HG03045 (cell line): ENCODE measurements at regions not wholly inside any gene's neighbourhood (a gene's known extent, or its start where the extent isn't known, plus 50 kb on each side); places are given as distances from the start of the nearest gene placed in this dataset.
"Not testable (repeated sequence)": the region's sequence is repeated elsewhere in the genome, so short reads cannot be mapped to it uniquely, and the experiment has no call there.

Experiments used
- ATAC-seq: cut with Tn5 transposase; IDR thresholded peaks from one replicate; pipeline ENCODE4 v1.9.1; 2021; ENCODE audit warnings: mild to moderate bottlenecking, moderate library complexity; ENCODE audit not compliant: unreplicated experiment

DNA sequence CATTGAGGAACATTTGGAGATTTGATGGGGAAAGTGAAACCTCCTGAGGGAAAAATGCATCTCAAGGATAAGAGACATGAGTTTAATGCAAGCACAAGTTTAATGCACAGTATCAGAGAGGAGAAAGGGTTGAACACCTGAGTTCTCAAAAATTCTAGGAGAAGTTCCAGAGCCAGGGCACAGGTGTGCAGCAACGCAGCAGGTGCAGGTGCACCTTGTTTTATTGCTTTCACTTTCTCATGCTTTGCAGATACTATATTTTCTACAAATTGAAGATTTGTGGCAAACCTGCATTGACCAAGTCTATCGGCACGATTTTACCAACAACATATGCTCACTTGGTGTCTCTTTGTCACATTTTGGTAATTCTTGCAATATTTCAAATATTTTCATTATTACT, 267.6 kb upstream of the HNRNPA3 start:
- ATAC-seq = no peak

DNA sequence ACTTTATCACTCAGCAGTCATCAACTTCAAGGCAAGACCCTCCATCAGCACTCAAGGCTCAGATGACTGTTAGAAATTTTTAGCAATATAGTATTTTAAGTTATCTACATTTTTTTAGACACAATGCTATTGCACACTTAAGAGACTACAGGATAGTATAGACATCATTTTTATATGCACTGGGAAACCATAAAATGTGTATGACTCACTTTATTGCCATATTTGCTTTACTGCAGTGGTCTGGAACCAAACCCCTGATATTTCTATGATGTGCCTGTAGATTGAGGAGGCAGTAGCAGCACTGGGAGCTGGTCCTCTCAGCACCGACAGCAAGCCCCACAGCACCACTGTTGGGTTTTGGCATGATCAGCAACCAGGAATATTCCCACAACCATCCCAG, 264.8 kb upstream of the HNRNPA3 start:
- no peak for ATAC-seq

GRCh38 chr2:176951218-176951617, 261.4 kb upstream of the HNRNPA3 start:
- not testable (repeated sequence) for ATAC-seq

GRCh38 chr2:176956791-176957190, 255.8 kb upstream of the HNRNPA3 start:
- no peak for ATAC-seq

DNA sequence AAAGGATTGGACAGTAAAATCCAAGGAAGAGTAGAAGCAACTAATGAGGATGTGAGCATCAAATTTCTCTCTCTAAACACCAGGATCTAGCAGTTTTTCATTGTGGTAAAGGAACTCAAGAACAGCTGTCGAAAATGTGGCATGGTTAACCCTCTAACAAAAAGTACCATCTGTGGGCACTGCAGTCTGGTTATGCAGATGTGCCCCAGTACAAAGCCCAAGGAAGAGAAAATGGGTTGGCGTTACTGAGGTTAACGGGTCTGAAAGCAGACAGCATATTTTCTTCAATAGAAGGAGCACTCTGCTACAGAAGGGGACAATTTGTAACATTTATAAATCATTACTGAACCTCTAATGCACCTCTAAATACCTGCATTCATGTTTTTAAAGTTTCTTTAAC, 253.0 kb upstream of the HNRNPA3 start:
- ATAC-seq = no peak

GRCh38 chr2:176960061-176960460, 252.5 kb upstream of the HNRNPA3 start:
- ATAC-seq = no peak

GRCh38 chr2:176960736-176961520, 251.7 kb upstream of the HNRNPA3 start:
- no peak for ATAC-seq

- no peak for ATAC-seq
Observed at GRCh38 chr2:176961775-176962619, 250.6 kb upstream of the HNRNPA3 start.

DNA sequence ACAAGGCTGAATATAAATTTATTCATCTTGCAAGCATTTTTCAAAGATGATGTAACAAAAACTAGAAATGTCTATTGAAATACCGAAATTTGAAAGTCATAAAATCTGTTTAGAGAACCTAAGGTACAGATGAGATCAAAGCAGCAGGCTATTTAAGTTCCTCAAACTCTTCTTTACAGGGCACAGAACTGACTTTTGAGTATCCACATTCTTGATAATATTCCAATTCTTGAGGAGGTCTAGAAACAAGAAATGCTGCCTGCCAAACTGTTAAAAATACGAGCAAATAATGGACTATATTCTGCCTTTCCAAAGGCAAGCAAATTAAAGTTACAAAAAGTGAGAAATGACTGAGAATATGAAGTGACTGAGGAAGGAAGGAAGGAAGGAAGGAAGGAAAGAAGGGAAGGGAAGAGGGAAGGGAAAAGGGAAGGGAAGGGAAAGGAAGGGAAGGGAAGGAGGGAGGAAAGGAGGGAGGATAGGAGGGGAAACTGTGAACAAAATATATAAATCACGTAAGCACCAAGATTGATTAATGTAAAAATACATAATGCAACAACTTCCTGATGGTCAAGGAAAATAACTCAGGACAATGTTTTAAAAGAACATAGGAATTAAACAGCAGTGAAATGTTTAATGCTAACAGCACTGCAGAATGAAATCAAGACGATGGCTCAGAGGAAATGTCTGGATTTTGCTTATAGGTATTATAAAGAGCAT, 248.9 kb upstream of the HNRNPA3 start:
- no peak for ATAC-seq

DNA sequence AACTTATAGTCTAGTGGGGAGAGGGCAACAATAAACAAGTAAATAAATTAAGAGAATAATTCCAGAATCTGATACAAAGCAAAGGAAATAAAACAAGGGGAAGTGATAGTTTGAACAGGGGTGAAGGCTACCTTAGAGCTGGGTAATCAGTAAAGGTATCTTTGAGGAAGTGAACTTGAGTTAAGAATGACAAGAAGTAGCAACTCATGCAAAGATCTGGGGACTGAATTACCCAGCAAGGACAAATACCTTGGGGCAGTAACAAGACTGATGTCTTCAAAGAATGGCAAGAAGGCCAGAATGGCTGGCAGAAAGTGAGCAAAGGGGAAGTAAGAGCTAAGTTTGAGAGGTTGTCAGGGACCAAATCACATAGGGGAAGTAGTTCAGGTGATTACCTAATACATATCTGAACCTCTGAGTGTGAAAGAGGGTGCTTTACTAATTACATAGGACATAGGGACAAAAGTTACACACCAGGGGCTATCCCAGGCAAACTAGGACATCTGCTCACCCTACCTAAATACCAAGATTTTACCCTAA, 244.6 kb upstream of the HNRNPA3 start:
- no peak for ATAC-seq

DNA sequence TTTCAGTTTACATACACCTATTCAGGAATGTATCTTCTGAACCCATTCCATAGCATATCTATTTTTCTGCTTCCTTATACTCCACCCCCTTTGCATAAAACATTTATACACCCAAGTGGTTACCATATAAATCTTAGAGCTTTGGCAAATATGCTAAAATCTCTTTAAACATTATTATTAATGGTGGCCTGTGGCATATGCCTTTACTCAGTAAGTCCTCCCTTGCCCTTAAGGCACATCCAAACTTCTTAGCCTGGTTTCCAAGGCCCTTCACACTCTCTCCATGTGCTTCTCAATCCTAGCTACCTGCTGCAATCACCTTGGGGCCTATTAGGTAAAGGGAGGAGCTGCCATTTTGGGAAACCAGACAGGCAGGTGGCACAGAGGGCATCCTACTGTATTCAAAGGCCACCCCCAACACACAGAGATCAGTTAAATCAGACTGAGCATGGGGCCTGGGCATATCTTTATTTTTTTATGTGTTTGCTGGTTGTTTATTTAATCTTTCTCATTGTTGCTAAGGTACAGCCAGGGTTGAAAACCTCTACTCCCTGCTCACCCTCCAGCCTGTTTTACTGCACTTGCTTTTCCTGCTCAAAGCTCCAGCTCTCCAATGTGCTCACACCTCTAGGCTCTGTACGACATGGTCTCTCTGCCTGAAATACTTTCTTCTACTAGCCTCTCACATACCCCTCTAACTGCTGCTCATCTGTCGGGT, 242.8 kb upstream of the HNRNPA3 start:
- ATAC-seq = no peak

DNA sequence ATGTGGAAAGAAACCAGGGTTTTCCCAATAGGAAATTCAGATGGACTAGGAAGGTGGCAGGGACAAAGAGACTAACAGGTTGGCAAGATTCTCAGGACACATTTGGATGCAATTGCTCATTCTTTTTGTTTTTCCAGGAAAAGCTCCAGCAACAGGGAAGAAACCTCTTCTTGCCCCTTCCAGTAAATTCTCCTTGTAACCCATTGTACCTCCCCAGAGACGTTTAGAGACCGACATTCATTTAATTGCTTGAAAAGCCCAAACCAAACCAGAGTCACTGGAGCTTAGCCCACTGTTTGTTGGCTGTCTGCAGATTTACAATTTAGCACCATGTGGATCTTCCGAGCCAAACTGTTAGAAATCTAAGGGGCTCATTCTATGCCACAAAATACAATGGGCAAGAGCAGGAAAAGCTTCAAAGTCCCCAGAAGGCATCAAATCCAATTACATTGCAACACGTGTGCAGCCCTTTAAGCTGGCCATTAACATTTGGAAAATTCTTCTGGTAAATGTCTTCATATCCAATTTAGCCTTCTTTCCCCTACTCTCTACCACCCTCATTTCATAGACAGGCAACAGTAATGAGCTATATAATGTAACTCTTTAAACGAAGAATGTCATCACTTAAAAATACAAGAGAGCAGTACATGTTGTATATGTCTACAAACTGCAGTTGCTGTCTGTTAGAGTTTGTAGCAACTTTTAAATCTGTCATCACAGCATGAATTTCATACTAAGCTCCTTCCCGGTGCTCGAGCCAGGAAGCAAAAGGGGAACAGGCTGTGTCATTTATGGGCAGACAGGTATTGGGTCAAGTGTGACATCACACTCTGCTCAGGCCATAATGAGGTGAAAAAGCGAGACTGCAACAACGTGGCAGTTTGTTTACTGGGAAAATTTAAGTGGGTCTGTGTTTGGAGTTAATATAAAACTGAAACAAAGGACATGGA, 235.6 kb upstream of the HNRNPA3 start:
- no peak for ATAC-seq

DNA sequence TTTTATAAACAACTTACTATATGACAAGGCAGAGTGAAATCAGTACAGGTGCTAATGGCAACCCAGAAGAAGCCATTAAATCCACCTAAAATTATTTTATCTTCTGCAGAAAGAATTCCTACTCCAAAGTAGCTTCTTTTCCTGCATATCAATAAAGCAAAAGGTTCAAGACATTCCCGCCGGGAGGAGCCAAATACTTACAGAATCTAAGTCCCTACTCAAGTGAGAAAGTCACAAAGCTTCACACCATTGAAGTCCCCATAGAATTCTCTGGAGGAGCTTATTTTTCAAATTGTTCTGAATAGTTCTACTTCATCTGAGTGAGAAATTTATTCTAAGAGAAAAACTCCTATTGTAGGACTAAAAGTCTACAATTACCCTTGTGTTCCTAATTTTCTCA, 233.7 kb upstream of the HNRNPA3 start:
- no peak for ATAC-seq

DNA sequence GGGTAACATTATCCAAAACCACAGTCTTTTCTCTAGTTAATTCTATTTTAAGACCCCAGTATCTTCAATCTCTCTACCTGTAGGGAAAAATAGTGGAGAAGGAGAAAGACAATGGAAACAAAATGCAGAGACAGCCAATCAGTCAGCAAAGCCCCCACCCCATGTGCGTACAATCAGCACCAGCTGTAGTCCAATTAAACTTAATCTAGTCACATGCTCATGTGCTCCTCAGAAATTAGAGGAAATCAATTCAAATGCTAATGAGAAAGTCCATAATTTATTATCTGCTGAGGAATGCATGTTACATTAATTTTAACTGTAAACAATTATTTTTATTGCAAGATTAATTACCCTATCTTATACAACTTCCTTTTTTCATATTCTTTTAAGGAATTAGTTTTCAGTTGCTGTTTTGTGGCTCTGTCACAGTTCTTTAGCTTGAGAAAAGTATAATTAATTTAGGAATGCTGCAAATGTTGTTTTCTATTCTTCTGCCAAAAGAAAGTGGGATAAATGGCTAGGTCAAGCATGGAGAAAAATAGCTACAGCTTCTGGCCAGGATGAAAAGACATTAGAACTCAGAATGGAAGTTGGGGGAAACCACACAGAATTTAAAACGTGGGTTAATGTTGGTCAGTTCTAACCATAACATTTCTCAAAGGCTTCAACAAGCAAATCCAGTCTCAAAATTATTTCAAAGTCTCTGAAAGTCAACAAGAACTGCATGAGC, 232.4 kb upstream of the HNRNPA3 start:
- no peak for ATAC-seq

GRCh38 chr2:176984987-176985386, 227.6 kb upstream of the HNRNPA3 start:
- no peak for ATAC-seq

GRCh38 chr2:176985871-176986270, 226.7 kb upstream of the HNRNPA3 start:
- ATAC-seq = no peak

DNA sequence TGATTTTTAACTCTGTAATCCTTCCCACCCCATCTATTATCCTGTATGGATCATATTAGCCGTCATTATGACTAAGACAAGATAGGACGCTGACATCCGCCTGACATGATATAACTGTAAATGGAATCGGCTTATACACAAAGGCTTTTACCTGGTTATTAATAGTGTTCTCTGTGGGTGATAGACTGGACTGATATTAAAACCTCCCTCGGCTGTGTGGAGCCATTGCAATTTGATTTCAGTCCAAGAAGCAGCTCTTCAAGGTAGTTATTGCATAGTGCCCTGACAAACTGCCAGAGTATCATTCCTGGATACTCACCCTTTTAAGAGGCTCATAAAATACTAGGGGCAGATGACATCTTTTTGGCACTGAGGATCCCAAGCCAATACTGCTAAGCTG, 226.1 kb upstream of the HNRNPA3 start:
- no peak for ATAC-seq

DNA sequence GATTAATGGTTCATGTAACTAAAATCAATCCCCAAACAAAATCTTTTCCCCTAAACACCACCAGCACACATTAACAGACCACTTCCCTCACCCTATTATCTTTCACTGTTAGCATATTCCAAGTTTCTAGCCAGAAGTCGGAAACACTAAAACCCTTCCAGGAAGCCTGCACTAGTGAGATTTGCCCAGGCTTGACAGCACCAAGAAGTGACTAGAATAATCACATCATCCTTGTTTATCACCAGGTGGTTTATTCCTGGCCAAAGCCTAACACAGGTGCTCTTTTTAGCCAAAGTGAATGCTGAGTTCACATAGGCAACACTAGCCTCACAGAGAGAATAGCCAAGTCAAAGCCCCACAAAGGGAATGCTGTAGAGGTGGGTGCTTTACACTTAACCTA, 221.2 kb upstream of the HNRNPA3 start:
- ATAC-seq = no peak
